Bronchial epithelial cell (primary cell): ENCODE measurements at regions not wholly inside any gene's neighbourhood (a gene's known extent, or its start where the extent isn't known, plus 50 kb on each side); places are given as distances from the start of the nearest gene placed in this dataset.
"Not testable (repeated sequence)": the region's sequence is repeated elsewhere in the genome, so short reads cannot be mapped to it uniquely, and the experiment has no call there.

ENCODE experiments used
- DNase-seq: peaks from one replicate; pipeline ENCODE4 v3.0.0-alpha.2; 2010; ENCODE audit warnings: low read depth
- FAIRE-seq: peaks from 2 replicates; lab custom pipeline; 2011; peaks lifted over from hg19 to GRCh38; lab: Jason Lieb, UNC
- H3K27me3 ChIP-seq: 2 replicates; pipeline ENCODE4 v1.5.1; 2011; ENCODE audit warnings: low read length; ENCODE audit not compliant: control insufficient read depth, insufficient read depth
- H3K36me3 ChIP-seq: 2 replicates; pipeline ENCODE4 v1.5.1; 2011; ENCODE audit warnings: low read length; ENCODE audit not compliant: control insufficient read depth, insufficient read depth
- H3K4me3 ChIP-seq: 2 replicates; pipeline ENCODE4 v1.5.1; 2011; ENCODE audit warnings: mild to moderate bottlenecking, low read depth, low read length, control low read depth

- peak; percentile 72 for FAIRE-seq
Measured at GRCh38 chrX:153125696-153126095, 53.4 kb upstream of the MAGEA1 start.

More at GRCh38 chrX:153125696-153126095, 53.4 kb upstream of the MAGEA1 start:
- DNase-seq, H3K4me3 ChIP-seq, H3K27me3 ChIP-seq, H3K36me3 ChIP-seq: not testable (repeated sequence)
